Keratinocyte (primary cell): ENCODE measurements at regions not wholly inside any gene's neighbourhood (a gene's known extent, or its start where the extent isn't known, plus 50 kb on each side); places are given as distances from the start of the nearest gene placed in this dataset.

Experiments
- EZH2 ChIP-seq: IDR thresholded peaks from one replicate; pipeline ENCODE4 v1.6.1; 2012; ENCODE audit warnings: inconsistent platforms, mild to moderate bottlenecking, low read length, moderate library complexity
- TF ChIP-seq, protein P1 (sequence below), 3 experiments: IDR thresholded peaks in 1 of 3; conservative IDR thresholded peaks in 1 of 3; optimal IDR thresholded peaks in 1 of 3; 2 replicates in 2 of 3; 3 replicates in 1 of 3; pipeline versions ENCODE3 to v1.5.1; 2011; ENCODE audit warnings: low read length in 3 of 3, mild to moderate bottlenecking in 3 of 3, moderate library complexity in 2 of 3, control low read depth in 1 of 3, inconsistent platforms in 1 of 3; ENCODE audit not compliant: insufficient read depth in 2 of 3; ENCODE audit errors: extremely low read depth in 1 of 3

DNA sequence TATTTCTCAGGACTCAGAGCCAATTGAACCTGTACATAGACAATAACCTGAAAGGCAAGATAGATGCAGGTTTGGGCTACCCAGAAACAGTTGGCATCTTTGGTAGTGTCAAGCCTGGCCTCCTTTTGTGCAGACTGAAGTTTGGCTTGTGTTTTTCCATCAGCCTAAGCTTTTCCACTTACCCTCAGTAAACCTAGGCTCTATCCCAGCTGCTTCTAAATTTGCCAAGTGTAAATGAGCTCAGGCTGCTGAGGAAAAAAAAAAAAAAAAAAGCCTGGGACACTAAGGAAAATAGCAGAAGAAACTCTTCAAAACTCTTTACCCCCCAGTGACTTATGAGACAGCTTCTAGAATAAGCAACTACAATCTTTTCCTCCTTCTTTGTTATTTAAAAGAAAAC, 316.3 kb upstream of the SORCS1 start:
- TF ChIP-seq, protein P1, sequence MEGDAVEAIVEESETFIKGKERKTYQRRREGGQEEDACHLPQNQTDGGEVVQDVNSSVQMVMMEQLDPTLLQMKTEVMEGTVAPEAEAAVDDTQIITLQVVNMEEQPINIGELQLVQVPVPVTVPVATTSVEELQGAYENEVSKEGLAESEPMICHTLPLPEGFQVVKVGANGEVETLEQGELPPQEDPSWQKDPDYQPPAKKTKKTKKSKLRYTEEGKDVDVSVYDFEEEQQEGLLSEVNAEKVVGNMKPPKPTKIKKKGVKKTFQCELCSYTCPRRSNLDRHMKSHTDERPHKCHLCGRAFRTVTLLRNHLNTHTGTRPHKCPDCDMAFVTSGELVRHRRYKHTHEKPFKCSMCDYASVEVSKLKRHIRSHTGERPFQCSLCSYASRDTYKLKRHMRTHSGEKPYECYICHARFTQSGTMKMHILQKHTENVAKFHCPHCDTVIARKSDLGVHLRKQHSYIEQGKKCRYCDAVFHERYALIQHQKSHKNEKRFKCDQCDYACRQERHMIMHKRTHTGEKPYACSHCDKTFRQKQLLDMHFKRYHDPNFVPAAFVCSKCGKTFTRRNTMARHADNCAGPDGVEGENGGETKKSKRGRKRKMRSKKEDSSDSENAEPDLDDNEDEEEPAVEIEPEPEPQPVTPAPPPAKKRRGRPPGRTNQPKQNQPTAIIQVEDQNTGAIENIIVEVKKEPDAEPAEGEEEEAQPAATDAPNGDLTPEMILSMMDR (optimal IDR thresholded peaks at IDR 0.05 in 1 of 3, IDR thresholded peaks at IDR 0.05 in 1 of 3, conservative IDR thresholded peaks at IDR 0.05 in 1 of 3; ENCODE audit: extremely low read depth in 1 of 3, insufficient read depth in 2 of 3, low read length in 3 of 3) = no peak
- TF ChIP-seq EZH2 = no peak
